Hepatocyte (in vitro differentiated cells): ENCODE measurements at regions not wholly inside any gene's neighbourhood (a gene's known extent, or its start where the extent isn't known, plus 50 kb on each side); places are given as distances from the start of the nearest gene placed in this dataset.

Source experiments
- EZH2 ChIP-seq: fragments of 200-600 bp; sonication (generic); IDR thresholded peaks from 2 replicates; pipeline ENCODE4 v1.6.1; 2016; ENCODE audit warnings: antibody characterized with exemption, mild to moderate bottlenecking, borderline replicate concordance
- EZH2phosphoT487 ChIP-seq: fragments of 200-600 bp; sonication (generic); IDR thresholded peaks from one replicate; pipeline ENCODE4 v1.6.1; 2018; ENCODE audit warnings: antibody characterized with exemption, mild to moderate bottlenecking, low read depth, moderate library complexity; ENCODE audit not compliant: unreplicated experiment, severe bottlenecking
- TF ChIP-seq, protein P1 (sequence below): fragments of 200-600 bp; sonication (generic); IDR thresholded peaks from 2 replicates; pipeline ENCODE4 v1.5.1; 2016; ENCODE audit warnings: antibody characterized with exemption, mild to moderate bottlenecking; ENCODE audit not compliant: poor library complexity

DNA sequence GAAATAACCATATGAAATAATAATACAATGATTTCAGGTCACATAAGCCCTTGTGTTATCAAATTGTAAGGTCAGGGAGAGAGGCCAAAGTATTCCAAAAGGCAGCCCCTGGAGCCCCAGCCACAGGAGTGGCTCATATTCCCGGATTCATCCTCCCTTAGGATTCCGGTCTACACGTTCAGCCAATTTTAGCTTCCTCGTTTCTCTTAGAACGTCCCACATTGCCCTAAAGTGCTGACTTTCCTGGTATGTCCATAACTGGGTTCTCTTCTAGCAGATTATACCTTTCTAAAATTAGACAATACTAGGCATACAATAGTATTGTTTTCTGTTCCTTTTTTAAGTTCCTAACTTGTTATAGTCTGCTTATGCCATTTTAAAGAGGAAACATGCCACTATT is 192.7 kb upstream of the NOX3 start:
- TF ChIP-seq, protein P1, sequence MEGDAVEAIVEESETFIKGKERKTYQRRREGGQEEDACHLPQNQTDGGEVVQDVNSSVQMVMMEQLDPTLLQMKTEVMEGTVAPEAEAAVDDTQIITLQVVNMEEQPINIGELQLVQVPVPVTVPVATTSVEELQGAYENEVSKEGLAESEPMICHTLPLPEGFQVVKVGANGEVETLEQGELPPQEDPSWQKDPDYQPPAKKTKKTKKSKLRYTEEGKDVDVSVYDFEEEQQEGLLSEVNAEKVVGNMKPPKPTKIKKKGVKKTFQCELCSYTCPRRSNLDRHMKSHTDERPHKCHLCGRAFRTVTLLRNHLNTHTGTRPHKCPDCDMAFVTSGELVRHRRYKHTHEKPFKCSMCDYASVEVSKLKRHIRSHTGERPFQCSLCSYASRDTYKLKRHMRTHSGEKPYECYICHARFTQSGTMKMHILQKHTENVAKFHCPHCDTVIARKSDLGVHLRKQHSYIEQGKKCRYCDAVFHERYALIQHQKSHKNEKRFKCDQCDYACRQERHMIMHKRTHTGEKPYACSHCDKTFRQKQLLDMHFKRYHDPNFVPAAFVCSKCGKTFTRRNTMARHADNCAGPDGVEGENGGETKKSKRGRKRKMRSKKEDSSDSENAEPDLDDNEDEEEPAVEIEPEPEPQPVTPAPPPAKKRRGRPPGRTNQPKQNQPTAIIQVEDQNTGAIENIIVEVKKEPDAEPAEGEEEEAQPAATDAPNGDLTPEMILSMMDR: no peak
- TF ChIP-seq EZH2: no peak
- no peak for TF ChIP-seq EZH2phosphoT487
